A204.1 (cell line): ENCODE measurements at regions not wholly inside any gene's neighbourhood (a gene's known extent, or its start where the extent isn't known, plus 50 kb on each side); places are given as distances from the start of the nearest gene placed in this dataset.

Source experiments
- FAIRE-seq: peaks from 2 replicates; lab custom pipeline; 2012; peaks lifted over from hg19 to GRCh38; lab: Jason Lieb, UNC

GRCh38 chr1:104853276-104853675, 1103.6 kb downstream of the AMY1C start:
- FAIRE-seq: no peak

DNA sequence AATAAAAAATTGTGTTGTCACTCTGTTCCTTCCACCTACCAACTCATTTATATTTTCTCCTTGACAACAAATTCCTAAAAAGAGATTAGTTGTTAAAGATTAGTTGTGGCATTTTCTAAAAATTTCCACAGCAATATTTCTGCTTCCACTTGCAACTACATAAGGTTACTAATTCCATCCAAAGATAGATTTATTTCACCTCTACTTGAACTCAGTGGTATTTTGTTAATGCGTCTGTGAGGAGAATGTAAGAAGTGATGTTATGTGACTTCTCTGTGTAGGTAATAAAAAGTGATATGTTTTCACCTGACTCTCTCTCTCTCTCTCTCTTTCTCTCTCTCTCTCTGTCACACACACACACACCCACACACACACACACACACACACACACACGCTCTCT, 1104.8 kb downstream of the AMY1C start:
- FAIRE-seq: no peak

GRCh38 chr1:104855550-104855949, 1105.9 kb downstream of the AMY1C start:
- no peak for FAIRE-seq

- FAIRE-seq: no peak
These were observed 1106.4 kb downstream of the AMY1C start for GRCh38 chr1:104856091-104856490.

DNA sequence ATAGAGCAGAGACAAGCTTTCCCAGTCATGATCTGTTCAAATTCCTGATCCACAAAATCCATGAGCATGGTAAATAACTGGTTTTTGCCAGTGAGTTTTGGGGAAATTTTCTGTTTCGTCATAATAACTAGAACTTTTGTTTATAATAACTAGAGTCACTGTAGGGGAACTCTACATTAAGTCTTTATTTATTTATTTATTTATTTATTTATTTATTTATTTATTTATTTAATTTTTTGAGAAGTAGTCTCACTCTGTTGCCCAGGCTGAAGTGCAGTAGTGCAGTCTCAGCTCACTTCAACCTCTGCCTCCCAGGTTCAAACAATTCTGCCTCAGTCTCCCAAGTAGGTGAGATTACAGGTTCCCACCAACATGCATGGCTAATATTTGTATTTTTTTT, 1106.8 kb downstream of the AMY1C start:
- no peak for FAIRE-seq

- FAIRE-seq: no peak
These were observed 1119.1 kb downstream of the AMY1C start for GRCh38 chr1:104868794-104869193.

DNA sequence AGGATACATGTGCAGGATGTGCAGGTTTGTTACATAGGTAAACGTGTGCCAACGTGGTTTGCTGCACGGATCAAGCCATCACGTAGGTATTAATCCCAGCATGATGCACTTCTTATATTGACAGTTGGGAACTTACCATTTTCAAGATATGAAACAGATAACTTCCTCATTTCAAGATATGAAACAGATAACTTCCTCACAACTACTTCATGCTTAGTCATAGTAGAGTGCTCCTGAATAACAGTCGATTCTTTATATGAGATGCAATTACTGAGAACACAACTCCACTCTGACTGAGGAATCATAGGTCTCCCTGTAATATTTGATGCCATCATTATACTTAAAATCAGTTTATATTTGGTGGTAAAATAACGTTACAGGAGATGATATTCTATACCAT, 1124.3 kb downstream of the AMY1C start:
- no peak for FAIRE-seq

GRCh38 chr1:104878203-104878909, 1128.7 kb downstream of the AMY1C start:
- no peak for FAIRE-seq

DNA sequence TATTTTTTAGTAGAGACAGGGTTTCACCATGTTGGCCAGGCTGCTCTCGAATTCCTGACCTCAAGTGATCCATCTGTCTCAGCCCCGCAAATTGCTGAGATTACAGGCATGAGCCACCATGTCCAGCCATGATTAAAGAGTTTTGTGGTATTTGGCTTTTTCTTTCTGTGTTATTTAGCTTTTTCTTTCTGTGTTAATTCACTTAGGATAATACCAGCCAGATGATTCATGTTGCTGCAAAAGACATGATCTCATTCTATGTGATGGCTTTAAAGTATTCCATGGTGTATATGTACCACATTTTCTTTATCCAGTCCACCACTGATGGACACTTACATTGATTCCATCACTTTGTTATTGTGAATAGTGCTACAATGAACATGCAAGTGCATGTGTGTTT, 1135.2 kb downstream of the AMY1C start:
- FAIRE-seq: no peak

- FAIRE-seq: no peak
These were observed 1155.6 kb downstream of the AMY1C start for GRCh38 chr1:104905322-104905721.

DNA sequence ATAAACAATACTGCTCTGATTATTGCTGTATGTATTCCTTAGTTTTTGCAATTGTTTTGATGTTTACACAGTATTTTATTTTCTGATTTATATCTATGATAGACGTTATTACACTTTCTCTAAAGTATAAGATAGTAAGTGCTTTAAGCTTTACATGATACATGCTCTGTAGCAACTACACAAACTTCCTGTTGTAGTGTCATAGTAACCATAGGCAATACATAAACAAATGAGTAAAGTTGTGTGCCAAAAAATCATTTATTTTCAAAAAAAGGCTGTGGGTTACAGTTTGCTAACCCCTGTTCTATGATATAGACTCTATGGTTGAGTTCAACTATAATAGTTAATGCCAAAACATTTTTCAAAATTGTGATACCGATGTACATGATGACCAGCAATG, 1156.4 kb downstream of the AMY1C start:
- no peak for FAIRE-seq

GRCh38 chr1:104919188-104919587, 1169.5 kb downstream of the AMY1C start:
- FAIRE-seq: no peak

GRCh38 chr1:104921525-104921924, 1171.8 kb downstream of the AMY1C start:
- FAIRE-seq: no peak

GRCh38 chr1:104923075-104923474, 1173.4 kb downstream of the AMY1C start:
- no peak for FAIRE-seq

DNA sequence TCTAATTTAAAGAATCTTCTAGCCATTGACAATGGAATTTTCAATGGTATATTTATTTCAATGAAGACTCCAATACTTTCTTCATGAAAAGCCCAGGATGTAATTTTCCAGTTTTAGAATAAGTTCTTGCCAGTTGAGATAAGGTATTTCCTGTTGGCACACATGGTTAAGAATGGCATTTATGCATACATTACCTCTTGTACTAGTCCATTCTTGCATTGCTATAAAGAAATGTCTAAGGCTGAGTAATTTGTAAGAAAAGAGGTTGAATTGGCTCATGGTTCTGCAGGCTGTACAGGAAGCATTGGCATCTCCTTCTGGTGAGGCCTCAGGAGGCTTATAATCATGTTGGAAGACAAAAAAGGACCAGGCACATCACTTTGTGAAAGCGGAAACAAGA, 1179.6 kb downstream of the AMY1C start:
- FAIRE-seq: no peak

- no peak for FAIRE-seq
These were observed 1182.6 kb downstream of the AMY1C start for GRCh38 chr1:104932030-104932915.

- no peak for FAIRE-seq
These were observed 1183.4 kb downstream of the AMY1C start for GRCh38 chr1:104932949-104933679.

DNA sequence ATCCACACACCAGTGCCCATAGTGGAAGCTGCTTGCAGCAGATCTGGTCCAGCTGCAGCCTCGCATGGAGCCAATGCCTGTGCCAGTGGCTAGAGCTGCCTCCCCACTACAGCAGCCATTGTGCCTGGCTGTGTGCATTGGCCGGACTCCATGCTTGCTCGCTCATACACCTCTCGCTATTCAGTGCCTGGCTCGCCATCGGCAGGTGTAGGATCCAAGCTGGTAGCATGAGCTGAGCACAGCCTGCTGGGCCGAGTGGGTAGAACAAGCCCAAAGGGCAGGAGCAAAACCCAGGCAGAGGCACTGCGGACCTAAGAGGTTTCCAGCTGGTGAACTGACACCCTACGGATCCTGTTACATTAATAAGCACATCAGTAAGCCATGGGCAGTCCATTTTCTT, 1184.1 kb downstream of the AMY1C start:
- FAIRE-seq: no peak

GRCh38 chr1:104945406-104945805, 1195.7 kb downstream of the AMY1C start:
- FAIRE-seq: no peak

- FAIRE-seq: no peak
These were observed 1197.0 kb downstream of the AMY1C start for GRCh38 chr1:104946558-104947210.

DNA sequence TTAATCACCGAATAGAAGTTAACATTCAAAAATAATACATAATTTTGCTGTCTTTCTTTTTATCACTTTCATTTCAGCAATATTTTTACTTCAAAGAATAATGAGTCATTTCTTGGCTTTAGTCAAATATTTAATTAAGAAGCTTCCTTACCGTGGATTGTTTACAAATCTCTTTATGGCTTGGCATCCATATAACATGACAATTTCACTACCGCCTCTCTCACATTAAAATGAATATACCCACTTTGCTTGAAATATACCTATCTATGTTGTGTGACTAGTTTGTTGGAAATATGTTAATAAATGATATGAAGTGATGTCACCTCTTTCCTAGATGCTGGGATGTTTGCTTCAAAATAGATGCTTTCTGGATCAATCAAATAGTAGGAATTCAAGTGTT, 1203.9 kb downstream of the AMY1C start:
- FAIRE-seq: no peak

DNA sequence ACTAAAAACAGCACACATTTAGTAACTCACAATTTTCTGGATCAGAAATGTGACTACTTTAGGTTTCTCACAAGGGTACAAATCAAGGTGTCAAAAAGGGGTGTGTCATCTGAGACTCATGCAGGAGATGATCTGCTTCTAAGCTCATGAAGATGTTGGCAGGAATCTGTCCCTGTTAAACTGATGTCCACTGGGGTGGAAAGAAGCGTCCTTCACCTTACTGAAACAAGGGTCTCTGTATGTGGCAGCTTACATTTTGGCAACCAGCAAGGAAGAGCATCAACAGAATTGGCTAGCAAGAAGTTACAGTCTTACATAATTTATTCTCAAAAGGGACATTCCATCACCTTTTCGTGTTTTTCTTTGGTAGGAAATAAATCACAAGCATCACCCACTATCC, 1223.8 kb downstream of the AMY1C start:
- FAIRE-seq: no peak

GRCh38 chr1:104979651-104980050, 1230.0 kb downstream of the AMY1C start:
- FAIRE-seq: no peak
